Prostate gland (tissue), 2 donors: ENCODE measurements at regions not wholly inside any gene's neighbourhood (a gene's known extent, or its start where the extent isn't known, plus 50 kb on each side); places are given as distances from the start of the nearest gene placed in this dataset.

Experiments used
- CTCF ChIP-seq, 4 experiments: fragments of 200-600 bp in 2 of 4; fragments of 450-650 bp in 2 of 4; sonication (generic) in 2 of 4; IDR thresholded peaks; 1 replicate in 3 of 4; 2 replicates in 1 of 4; pipeline ENCODE4 v1.5.1; 2016 to 2019; ENCODE audit warnings: antibody characterized with exemption in 4 of 4, mild to moderate bottlenecking in 2 of 4, moderate library complexity in 2 of 4
- POLR2AphosphoS5 ChIP-seq: sonication (generic); formaldehyde crosslinking; IDR thresholded peaks from one replicate; pipeline ENCODE4 v1.6.1; 2017; ENCODE audit warnings: antibody characterized with exemption

GRCh38 chr2:78201064-78201575, 678.9 kb upstream of the LRRTM4 start:
- TF ChIP-seq CTCF (IDR thresholded peaks at IDR 0.05) = no peak
- no peak for TF ChIP-seq POLR2AphosphoS5
